Activated T-cell treated with anti-CD3 and anti-CD28 coated beads, Interleukin-2, amount 50 U/mL, for 24 hours (primary cell): ENCODE measurements at regions not wholly inside any gene's neighbourhood (a gene's known extent, or its start where the extent isn't known, plus 50 kb on each side); places are given as distances from the start of the nearest gene placed in this dataset.

ENCODE experiments used
- DNase-seq: peaks from one replicate; pipeline ENCODE4 v3.0.0-alpha.2; 2020
- H3K27ac Mint-ChIP-seq: 2 replicates; pipeline ENCODE4 v1.8.0; 2020; ENCODE audit warnings: mild to moderate bottlenecking, mixed read lengths
- H3K27me3 Mint-ChIP-seq: 2 replicates; pipeline ENCODE4 v1.8.0; 2020; ENCODE audit warnings: mixed read lengths
- H3K36me3 Mint-ChIP-seq: 2 replicates; pipeline ENCODE4 v1.8.0; 2020; ENCODE audit warnings: low read depth, mixed read lengths
- H3K4me1 Mint-ChIP-seq: 2 replicates; pipeline ENCODE4 v1.8.0; 2020; ENCODE audit warnings: low read depth, mixed read lengths
- H3K4me3 Mint-ChIP-seq: 2 replicates; pipeline ENCODE4 v1.8.0; 2020; ENCODE audit warnings: mild to moderate bottlenecking, moderate library complexity, mixed read lengths
- H3K9me3 Mint-ChIP-seq: 2 replicates; pipeline ENCODE4 v1.8.0; 2020; ENCODE audit warnings: mixed read lengths

DNA sequence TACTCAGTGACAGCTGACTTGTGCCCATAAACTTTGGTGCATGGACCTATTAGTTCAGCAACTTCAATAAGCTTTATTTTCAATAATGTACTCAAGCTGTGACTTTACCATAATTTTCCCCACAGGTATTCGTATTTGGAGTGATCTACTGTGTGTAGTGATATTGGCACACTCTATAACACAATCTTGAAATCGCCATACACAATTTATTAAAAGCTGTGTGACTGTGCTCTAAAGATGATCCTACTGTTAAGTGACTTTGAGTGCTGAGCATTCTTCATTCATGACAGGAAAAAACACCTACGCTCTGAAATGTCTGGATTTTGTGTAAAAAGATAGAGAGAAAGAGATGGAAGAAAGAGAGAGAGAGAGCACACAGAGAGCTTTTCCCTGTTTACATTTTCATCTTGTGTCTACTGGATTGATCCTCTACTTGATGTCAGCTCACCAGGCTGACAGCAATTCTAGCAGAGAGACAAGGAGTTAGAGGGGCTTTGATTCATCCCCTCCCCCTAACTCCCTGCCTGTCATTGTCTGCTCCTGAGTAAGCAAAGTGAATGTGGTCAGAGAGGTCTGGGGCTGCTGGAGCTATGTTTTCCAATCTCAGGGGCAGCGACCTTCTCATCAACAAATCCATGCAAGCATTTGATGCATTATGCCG, 538.7 kb upstream of the POU3F2 start:
- Mint-ChIP-seq H3K4me3 (no peak overlapping the region), H3K4me1 (no peaks in the 10 kb centered on the region), H3K36me3 (no peaks in the 10 kb centered on the region), H3K9me3 (peaks cover 4% of the 10 kb centered on the region), H3K27ac (no peak overlapping the region), H3K27me3 (no peaks in the 10 kb centered on the region)
- DNase-seq, result no peak

DNA sequence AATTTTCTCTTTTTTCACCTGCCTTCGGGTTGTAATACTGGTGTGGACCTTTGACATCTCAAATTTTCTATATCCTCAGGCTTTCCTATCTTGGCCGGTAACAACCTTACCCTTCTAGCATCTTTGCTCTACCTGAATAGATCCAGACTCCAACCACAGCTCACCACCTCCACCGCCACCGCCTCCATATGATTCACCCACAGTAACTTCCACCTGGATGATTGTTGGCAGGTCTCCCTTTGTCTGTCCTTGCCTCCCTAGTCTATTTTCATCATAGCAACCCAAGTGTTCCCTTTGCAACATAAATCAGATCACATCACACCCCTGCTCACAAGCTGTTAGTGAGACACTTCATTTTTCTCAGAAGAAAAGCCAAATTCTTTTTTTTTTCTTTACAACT, 525.8 kb upstream of the POU3F2 start:
- Mint-ChIP-seq H3K36me3 (no peaks in the 10 kb centered on the region), H3K9me3 (peaks cover 6% of the 10 kb centered on the region), H3K4me3 (no peak overlapping the region), H3K4me1 (no peaks in the 10 kb centered on the region), H3K27me3 (no peaks in the 10 kb centered on the region), H3K27ac (no peak overlapping the region)
- no peak for DNase-seq

DNA sequence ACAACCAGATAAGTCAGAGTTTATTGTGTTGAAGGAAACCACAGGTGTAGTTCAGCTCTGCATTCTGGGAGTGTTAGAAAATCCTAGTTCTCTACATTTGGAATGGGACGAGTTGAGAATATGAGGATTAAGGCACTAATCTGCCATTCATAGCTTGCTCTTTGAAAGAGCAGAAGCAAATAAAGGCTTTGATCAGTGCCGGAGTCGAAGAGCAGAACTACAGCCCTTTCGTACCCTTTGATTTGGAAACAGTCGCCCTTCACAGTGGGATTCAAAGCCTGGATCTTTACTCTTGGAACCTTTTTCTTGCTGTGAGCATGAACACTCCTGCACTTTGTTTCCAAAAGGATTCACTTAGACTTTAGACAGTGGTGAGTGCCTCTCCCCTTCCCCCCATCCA, 523.9 kb upstream of the POU3F2 start:
- H3K36me3 Mint-ChIP-seq, result no peaks in the 10 kb centered on the region
- H3K27me3 Mint-ChIP-seq, result no peaks in the 10 kb centered on the region
- H3K9me3 Mint-ChIP-seq, result no peaks in the 10 kb centered on the region
- no peak overlapping the region for H3K4me3 Mint-ChIP-seq
- no peaks in the 10 kb centered on the region for H3K4me1 Mint-ChIP-seq
- no peak for DNase-seq
- no peak overlapping the region for H3K27ac Mint-ChIP-seq

DNA sequence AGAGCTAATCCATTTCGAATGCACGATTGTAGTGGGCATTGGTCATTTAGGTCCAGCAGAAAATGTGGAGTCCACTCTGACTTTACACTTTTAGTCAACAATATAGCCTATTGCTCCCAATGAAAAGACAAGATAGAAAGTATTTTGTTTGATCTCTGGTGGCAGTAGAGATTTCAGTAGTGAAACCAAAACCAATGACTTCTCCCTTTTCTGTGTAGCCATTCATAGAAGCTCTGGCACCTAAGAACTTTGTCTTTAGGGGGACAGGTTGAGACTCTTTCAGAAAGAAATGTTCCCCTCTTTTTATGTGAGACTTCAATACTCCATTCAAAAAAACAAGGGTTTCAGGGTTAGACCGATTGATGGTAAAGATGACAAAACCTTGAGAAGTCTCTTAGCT, 510.8 kb upstream of the POU3F2 start:
- no peaks in the 10 kb centered on the region for H3K27me3 Mint-ChIP-seq
- H3K36me3 Mint-ChIP-seq, result no peaks in the 10 kb centered on the region
- DNase-seq, result no peak
- H3K27ac Mint-ChIP-seq, result no peak overlapping the region
- H3K4me3 Mint-ChIP-seq, result no peak overlapping the region
- peaks cover 10% of the 10 kb centered on the region for H3K9me3 Mint-ChIP-seq
- no peaks in the 10 kb centered on the region for H3K4me1 Mint-ChIP-seq

DNA sequence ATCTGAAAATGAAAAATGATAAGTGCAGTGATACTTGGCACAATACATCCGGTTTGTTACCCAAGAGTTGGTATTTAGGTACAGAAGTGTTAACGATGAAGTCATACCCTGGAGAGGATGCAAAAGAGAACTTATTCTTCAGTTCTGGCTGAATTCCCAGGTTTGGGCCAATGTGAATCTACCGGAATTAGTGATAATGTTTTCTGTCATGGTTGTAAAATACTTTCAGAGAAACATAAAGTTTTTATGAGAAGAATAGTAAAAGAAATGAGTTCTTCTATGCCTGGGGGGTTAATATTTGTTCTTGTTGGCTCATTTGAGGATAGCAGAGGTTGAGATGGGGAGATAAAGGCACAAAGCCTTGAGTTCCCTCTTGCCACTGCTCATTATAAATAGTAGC, 509.9 kb upstream of the POU3F2 start:
- Mint-ChIP-seq H3K27ac (no peak overlapping the region), H3K9me3 (peaks cover 10% of the 10 kb centered on the region), H3K4me1 (no peaks in the 10 kb centered on the region), H3K4me3 (no peak overlapping the region), H3K27me3 (no peaks in the 10 kb centered on the region), H3K36me3 (no peaks in the 10 kb centered on the region)
- no peak for DNase-seq

DNA sequence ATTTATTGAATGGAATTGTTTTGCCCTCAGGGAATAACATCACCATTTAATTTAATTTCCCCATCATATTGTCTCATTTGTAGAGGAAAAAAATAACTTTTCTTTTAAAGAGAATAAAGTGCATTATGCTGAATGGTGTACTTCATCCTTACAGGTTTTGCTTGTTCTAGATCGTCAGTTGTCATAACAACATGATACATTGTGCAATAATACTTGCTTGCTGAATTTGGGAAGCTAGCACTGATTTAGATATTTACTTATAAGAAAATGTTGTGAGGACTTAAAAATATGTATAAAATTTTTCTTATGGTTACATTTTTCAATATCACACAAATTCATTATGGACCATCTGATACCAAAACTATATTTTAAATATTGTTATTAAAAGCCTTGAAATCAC, 509.0 kb upstream of the POU3F2 start:
- Mint-ChIP-seq H3K4me3 (no peak overlapping the region), H3K36me3 (no peaks in the 10 kb centered on the region), H3K9me3 (peaks cover 8% of the 10 kb centered on the region), H3K27ac (no peak overlapping the region), H3K27me3 (no peaks in the 10 kb centered on the region), H3K4me1 (no peaks in the 10 kb centered on the region)
- DNase-seq, result no peak

DNA sequence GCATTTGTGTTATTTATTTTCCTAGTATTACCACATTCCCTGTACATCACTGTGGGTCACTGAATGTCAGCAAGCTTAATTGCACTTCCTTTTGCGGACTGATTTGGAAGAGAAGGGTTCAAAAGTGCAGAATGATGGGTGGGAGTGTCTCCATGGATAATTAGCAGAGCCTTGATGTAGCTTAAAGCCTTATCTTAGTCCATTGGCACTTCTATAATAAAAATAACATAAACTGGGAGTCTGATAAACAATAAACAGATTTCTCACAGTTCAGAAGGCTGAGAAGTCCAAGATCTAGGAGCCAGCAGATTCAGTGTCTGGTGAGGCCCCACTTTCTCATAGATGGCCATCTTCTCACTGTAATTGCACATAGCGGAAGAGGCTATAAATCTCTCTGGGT, 501.1 kb upstream of the POU3F2 start:
- Mint-ChIP-seq H3K27me3 (no peaks in the 10 kb centered on the region), H3K4me3 (no peak overlapping the region), H3K9me3 (peaks cover 6% of the 10 kb centered on the region), H3K4me1 (no peaks in the 10 kb centered on the region), H3K27ac (no peak overlapping the region), H3K36me3 (no peaks in the 10 kb centered on the region)
- no peak for DNase-seq

DNA sequence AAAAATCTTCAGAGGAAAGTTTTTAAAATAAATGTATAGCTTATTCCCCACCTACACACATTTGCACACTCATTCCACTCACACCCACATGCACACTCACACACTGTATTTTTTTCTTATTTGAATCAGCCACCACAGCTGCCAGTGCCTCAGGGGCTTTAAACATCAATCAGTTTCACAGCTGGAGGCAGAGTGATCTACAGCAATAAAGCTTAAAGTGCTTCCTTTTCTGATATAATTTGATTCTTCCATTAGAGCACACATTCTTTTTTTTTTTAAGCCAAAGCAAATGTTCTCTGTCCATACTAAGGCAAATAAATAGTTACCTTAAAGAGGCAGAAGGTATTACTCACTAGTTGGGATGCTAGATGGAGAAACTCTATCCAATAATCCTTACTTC, 498.8 kb upstream of the POU3F2 start:
- Mint-ChIP-seq H3K36me3 (no peaks in the 10 kb centered on the region), H3K4me1 (no peaks in the 10 kb centered on the region), H3K27me3 (no peaks in the 10 kb centered on the region), H3K27ac (no peak overlapping the region), H3K4me3 (no peak overlapping the region), H3K9me3 (no peaks in the 10 kb centered on the region)
- DNase-seq, result no peak

DNA sequence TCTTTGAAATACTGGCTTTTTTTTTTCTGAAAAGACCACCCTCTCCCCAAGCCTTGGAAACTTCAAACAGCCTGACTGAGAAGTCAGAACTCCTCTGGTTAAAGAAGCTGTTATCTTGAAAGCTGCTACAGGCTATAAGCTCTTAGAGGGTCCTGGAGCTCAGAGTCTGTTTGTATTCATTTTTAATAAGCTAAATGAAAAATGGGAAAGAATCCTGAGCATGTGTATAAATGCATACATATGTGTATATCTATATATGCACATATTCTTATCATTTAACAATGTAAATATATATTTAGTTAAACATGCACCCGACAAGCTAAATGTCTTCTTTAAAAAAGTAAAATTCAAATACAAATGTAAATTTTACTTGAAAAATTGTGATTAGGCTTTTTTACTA, 494.9 kb upstream of the POU3F2 start:
- DNase-seq, result no peak
- Mint-ChIP-seq H3K4me3 (no peak overlapping the region), H3K4me1 (no peaks in the 10 kb centered on the region), H3K9me3 (no peaks in the 10 kb centered on the region), H3K36me3 (no peaks in the 10 kb centered on the region), H3K27ac (no peak overlapping the region), H3K27me3 (no peaks in the 10 kb centered on the region)

DNA sequence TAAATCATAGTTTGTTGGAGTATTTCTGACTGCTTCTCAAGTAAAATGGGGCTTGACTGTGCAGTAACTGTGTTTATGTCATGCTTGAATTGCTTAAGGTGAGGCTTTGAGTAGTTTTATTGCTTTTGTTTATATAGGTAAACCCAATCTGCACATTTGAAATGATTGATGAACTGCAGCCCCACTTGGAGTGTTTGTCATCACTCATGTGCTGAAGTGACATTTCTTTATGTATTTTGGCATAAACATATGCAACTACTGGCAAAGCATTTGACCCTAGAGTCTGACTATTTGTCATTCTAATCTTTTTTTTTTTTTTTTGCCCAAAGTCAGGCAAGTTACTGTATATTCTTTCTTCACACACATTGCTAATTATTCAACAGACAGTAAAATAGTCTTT, 491.4 kb upstream of the POU3F2 start:
- Mint-ChIP-seq H3K27me3 (no peaks in the 10 kb centered on the region), H3K4me3 (no peak overlapping the region), H3K4me1 (no peaks in the 10 kb centered on the region), H3K36me3 (no peaks in the 10 kb centered on the region), H3K27ac (no peak overlapping the region), H3K9me3 (peaks cover under 1% of the 10 kb centered on the region)
- DNase-seq, result no peak

DNA sequence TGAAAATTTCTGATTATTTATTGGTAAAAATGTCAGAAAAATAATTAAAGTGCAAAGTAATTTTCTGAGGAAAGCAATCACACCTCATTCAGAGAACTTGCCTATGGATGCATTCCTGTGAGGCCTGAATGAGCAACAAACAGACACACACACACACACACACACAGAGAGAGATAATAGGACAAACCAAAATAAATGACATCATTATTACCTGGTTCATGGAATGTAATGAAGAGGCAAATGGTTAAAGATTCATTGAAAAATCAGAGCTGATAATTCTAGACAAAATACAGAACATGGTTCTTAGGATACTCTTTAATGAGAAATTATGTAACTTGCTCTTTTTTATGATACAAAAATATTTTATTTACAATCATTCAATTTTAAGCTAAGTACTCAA, 490.6 kb upstream of the POU3F2 start:
- no peak overlapping the region for H3K4me3 Mint-ChIP-seq
- no peaks in the 10 kb centered on the region for H3K36me3 Mint-ChIP-seq
- no peaks in the 10 kb centered on the region for H3K27me3 Mint-ChIP-seq
- DNase-seq, result no peak
- peaks cover 2% of the 10 kb centered on the region for H3K9me3 Mint-ChIP-seq
- H3K4me1 Mint-ChIP-seq, result no peaks in the 10 kb centered on the region
- no peak overlapping the region for H3K27ac Mint-ChIP-seq

DNA sequence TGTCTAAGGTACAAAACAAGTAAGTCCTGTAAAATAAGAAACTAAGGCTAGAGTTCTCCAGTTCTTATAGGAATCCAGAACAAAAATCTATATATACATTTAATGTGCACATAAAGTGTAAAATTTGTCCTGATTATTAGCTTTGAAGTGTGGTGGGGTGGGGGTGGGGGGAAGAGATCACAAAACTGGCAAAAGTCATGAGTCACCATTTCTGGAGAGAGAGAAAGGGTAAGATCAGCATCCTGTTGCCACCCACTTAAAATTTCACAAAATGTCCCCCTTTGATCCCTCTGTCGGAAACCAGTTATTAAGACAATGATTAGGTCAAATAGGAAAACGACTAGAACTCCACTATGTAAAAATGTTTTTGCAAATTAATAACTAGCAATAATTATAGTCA, 482.0 kb upstream of the POU3F2 start:
- no peak overlapping the region for H3K4me3 Mint-ChIP-seq
- no peaks in the 10 kb centered on the region for H3K27me3 Mint-ChIP-seq
- no peak overlapping the region for H3K27ac Mint-ChIP-seq
- peaks cover 7% of the 10 kb centered on the region for H3K9me3 Mint-ChIP-seq
- DNase-seq, result no peak
- no peaks in the 10 kb centered on the region for H3K4me1 Mint-ChIP-seq
- H3K36me3 Mint-ChIP-seq, result no peaks in the 10 kb centered on the region

DNA sequence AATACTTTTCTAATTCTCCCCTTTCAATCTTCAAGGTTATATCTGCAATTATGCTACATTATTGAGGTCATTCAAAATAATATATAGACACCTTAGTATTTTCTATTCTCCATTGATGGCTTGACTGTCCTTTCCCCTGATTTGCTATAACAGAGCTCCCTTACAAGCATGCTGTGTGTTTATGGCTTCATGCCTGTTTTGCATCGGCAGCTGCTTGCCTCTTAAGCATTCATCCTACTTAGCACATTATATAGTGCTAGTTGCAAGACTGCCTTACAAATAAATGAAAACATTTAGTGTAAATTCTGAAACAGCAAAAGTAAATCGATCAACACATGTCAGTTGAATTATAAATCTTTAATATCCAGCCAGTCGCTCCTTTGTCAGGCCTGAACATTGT, 476.2 kb upstream of the POU3F2 start:
- no peaks in the 10 kb centered on the region for H3K36me3 Mint-ChIP-seq
- H3K4me3 Mint-ChIP-seq, result no peak overlapping the region
- no peaks in the 10 kb centered on the region for H3K9me3 Mint-ChIP-seq
- no peaks in the 10 kb centered on the region for H3K4me1 Mint-ChIP-seq
- no peaks in the 10 kb centered on the region for H3K27me3 Mint-ChIP-seq
- H3K27ac Mint-ChIP-seq, result no peak overlapping the region
- no peak for DNase-seq

DNA sequence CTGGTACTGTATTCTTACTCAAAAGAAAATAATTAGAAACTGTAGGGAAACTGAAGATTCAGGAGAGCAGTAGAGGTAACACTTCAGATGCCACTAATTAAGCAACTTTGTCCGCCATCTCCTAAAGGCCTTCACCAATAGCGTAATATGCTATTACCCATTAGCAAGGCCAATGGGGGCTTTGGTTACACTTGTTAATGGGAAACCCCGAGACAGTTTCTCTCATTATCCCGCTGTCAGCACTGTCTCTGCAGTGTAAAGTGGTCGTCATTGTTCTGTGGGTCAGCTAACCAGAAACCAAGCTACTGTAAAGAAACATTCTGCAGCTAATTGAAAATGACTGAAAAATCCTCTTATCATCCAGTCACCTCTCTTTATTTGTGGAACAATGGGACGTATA, 468.0 kb upstream of the POU3F2 start:
- Mint-ChIP-seq H3K27me3 (no peaks in the 10 kb centered on the region), H3K4me3 (no peak overlapping the region), H3K27ac (no peak overlapping the region), H3K4me1 (no peaks in the 10 kb centered on the region), H3K9me3 (no peaks in the 10 kb centered on the region), H3K36me3 (no peaks in the 10 kb centered on the region)
- DNase-seq, result no peak

DNA sequence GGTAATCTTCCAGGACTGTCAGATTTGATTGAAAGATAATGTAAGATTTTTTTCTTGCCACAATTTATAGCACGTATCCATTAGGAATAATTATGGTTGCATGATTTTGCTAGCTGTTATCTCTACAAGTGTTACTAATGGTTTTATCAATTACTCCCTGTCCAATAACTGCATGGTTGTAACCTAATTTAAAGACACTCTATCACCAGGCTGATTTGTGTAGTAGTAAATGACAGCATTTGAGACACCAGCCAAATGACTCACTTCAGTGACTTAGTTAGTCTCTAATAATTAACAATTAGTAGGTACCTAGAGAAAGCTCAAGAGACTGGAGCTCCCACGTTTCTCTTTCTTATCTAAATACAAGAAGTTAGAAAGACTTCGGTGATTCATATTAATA, 453.8 kb upstream of the POU3F2 start:
- no peak overlapping the region for H3K4me3 Mint-ChIP-seq
- H3K27me3 Mint-ChIP-seq, result no peaks in the 10 kb centered on the region
- H3K27ac Mint-ChIP-seq, result no peak overlapping the region
- no peaks in the 10 kb centered on the region for H3K36me3 Mint-ChIP-seq
- peaks cover 4% of the 10 kb centered on the region for H3K9me3 Mint-ChIP-seq
- H3K4me1 Mint-ChIP-seq, result no peaks in the 10 kb centered on the region
- no peak for DNase-seq

DNA sequence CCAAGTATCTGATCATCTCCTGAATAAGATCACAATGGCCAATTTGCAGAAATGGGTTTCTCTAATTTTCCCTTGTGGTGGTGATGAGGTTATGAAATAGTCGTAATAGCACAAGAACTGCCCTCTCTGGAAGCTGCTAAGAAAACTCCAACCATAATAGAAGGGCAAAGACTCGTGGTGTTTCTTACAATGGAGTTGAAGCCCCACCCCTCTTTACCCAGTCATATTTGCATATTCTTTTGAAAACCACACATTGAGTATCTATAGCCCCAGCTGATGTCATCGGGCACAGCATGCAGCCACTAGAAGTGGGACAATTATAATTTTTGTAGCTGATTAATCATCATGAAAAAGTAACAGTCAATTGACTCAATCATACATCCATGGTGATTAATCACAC, 452.1 kb upstream of the POU3F2 start:
- H3K4me3 Mint-ChIP-seq, result no peak overlapping the region
- H3K36me3 Mint-ChIP-seq, result no peaks in the 10 kb centered on the region
- DNase-seq, result no peak
- no peak overlapping the region for H3K27ac Mint-ChIP-seq
- H3K27me3 Mint-ChIP-seq, result no peaks in the 10 kb centered on the region
- H3K9me3 Mint-ChIP-seq, result peaks cover 3% of the 10 kb centered on the region
- no peaks in the 10 kb centered on the region for H3K4me1 Mint-ChIP-seq
